Loucy (cell line): ENCODE measurements at regions not wholly inside any gene's neighbourhood (a gene's known extent, or its start where the extent isn't known, plus 50 kb on each side); places are given as distances from the start of the nearest gene placed in this dataset.

Source experiments
- H2AFZ ChIP-seq: fragments of 200-600 bp; sonication (generic); 2 replicates; pipeline ENCODE4 v1.6.0; 2016; ENCODE audit warnings: antibody characterized with exemption, mild to moderate bottlenecking, low read length, moderate library complexity
- H3F3A ChIP-seq: fragments of 200-600 bp; 2 replicates; pipeline ENCODE4 v1.6.0; 2016; ENCODE audit warnings: antibody characterized with exemption, low read depth, mild to moderate bottlenecking
- H3K27me3 ChIP-seq: fragments of 200-600 bp; sonication (generic); 2 replicates; pipeline ENCODE4 v1.6.1; 2014; ENCODE audit warnings: low read length, mild to moderate bottlenecking; ENCODE audit not compliant: insufficient read depth, poor library complexity, severe bottlenecking
- H3K36me3 ChIP-seq: fragments of 200-600 bp; sonication (generic); 2 replicates; pipeline ENCODE4 v1.6.1; 2016; ENCODE audit warnings: low read length; ENCODE audit not compliant: insufficient read depth
- H3K4me1 ChIP-seq: fragments of 200-600 bp; sonication (generic); 2 replicates; pipeline ENCODE4 v1.5.1; 2014; ENCODE audit warnings: low read length, mild to moderate bottlenecking; ENCODE audit not compliant: insufficient read depth, poor library complexity, severe bottlenecking
- H3K4me2 ChIP-seq: fragments of 200-600 bp; sonication (generic); 2 replicates; pipeline ENCODE4 v1.6.0; 2014; ENCODE audit warnings: antibody characterized with exemption, low read length, low read depth, mild to moderate bottlenecking; ENCODE audit not compliant: poor library complexity, severe bottlenecking
- H3K4me3 ChIP-seq: fragments of 200-600 bp; sonication (generic); 2 replicates; pipeline ENCODE4 v1.5.1; 2014; ENCODE audit warnings: low read length, mild to moderate bottlenecking, mixed read lengths; ENCODE audit not compliant: poor library complexity, severe bottlenecking
- H3K79me2 ChIP-seq: fragments of 200-600 bp; sonication (generic); 2 replicates; pipeline ENCODE4 v1.6.1; 2014; ENCODE audit warnings: low read length; ENCODE audit not compliant: insufficient read depth
- H3K9ac ChIP-seq: fragments of 200-600 bp; sonication (generic); 2 replicates; pipeline ENCODE4 v1.6.0; 2014; ENCODE audit warnings: mild to moderate bottlenecking, low read depth, low read length, moderate library complexity; ENCODE audit not compliant: poor library complexity, severe bottlenecking
- H3K9me2 ChIP-seq: fragments of 200-600 bp; sonication (generic); replicated peaks from 2 replicates; pipeline ENCODE4 v1.6.1; 2016; ENCODE audit warnings: low read depth, low read length, mixed read lengths
- H3K9me3 ChIP-seq: fragments of 200-600 bp; sonication (generic); 2 replicates; pipeline ENCODE4 v1.6.1; 2014; ENCODE audit warnings: mild to moderate bottlenecking, antibody characterized with exemption, low read length, low read depth; ENCODE audit not compliant: insufficient read depth
- H4K20me1 ChIP-seq: fragments of 200-600 bp; sonication (generic); 2 replicates; pipeline ENCODE4 v1.6.0; 2014; ENCODE audit warnings: antibody characterized with exemption, low read length, mild to moderate bottlenecking; ENCODE audit not compliant: insufficient read depth, poor library complexity, severe bottlenecking
- EZH2phosphoT487 ChIP-seq: fragments of 200-600 bp; IDR thresholded peaks from 2 replicates; pipeline ENCODE4 v1.6.1; 2018; ENCODE audit warnings: antibody characterized with exemption, mild to moderate bottlenecking, moderate library complexity, borderline replicate concordance
- TF ChIP-seq, protein P1 (sequence below): fragments of 200-600 bp; sonication (generic); conservative IDR thresholded peaks from 2 replicates; pipeline ENCODE4 v1.5.1; 2014; ENCODE audit warnings: mild to moderate bottlenecking, antibody characterized with exemption, low read length

DNA sequence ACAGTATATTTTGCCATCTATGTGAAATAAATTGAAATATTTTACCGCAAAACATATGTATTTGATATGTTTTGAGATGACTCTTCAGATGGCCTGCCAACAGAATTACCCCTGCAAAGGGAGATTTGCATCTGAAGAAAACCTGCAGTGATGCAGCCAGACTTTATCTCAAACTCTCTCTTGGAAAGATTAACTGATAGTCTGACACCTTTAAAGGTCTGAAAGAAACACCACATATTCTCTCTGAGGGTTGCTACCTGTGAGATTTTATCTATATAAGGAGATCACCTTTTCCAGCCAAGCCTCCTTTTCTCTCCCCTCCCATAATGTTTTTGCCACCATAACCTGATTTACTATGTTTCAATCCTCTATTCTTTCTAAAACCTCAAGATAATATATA is 1106.3 kb upstream of the IGFBP7 start:
- Histone ChIP-seq H3K9me3 (no peaks in the 10 kb centered on the region; the same call in 1 of the 2 replicates), H3K4me3 (no peak overlapping the region), H3K27me3 (no peaks in the 10 kb centered on the region), H4K20me1 (no peaks in the 10 kb centered on the region), H3K4me1 (no peaks in the 10 kb centered on the region), H3K36me3 (no peaks in the 10 kb centered on the region), H3K9me2 (no peaks in the 10 kb centered on the region), H3F3A (no peaks in the 10 kb centered on the region), H3K9ac (no peak overlapping the region), H3K4me2 (no peak overlapping the region), H3K79me2 (no peaks in the 10 kb centered on the region), H2AFZ (no peak overlapping the region)
- TF ChIP-seq, protein P1, sequence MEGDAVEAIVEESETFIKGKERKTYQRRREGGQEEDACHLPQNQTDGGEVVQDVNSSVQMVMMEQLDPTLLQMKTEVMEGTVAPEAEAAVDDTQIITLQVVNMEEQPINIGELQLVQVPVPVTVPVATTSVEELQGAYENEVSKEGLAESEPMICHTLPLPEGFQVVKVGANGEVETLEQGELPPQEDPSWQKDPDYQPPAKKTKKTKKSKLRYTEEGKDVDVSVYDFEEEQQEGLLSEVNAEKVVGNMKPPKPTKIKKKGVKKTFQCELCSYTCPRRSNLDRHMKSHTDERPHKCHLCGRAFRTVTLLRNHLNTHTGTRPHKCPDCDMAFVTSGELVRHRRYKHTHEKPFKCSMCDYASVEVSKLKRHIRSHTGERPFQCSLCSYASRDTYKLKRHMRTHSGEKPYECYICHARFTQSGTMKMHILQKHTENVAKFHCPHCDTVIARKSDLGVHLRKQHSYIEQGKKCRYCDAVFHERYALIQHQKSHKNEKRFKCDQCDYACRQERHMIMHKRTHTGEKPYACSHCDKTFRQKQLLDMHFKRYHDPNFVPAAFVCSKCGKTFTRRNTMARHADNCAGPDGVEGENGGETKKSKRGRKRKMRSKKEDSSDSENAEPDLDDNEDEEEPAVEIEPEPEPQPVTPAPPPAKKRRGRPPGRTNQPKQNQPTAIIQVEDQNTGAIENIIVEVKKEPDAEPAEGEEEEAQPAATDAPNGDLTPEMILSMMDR, result no peak
- TF ChIP-seq EZH2phosphoT487, result no peak

- Histone ChIP-seq H4K20me1 (no peaks in the 10 kb centered on the region), H3K9me3 (no peaks in the 10 kb centered on the region; the same call in 1 of the 2 replicates), H3F3A (no peaks in the 10 kb centered on the region), H3K79me2 (no peaks in the 10 kb centered on the region), H3K4me2 (no peak overlapping the region), H3K36me3 (no peaks in the 10 kb centered on the region), H3K9me2 (no peaks in the 10 kb centered on the region), H3K4me3 (no peak overlapping the region), H2AFZ (no peak overlapping the region), H3K27me3 (no peaks in the 10 kb centered on the region), H3K9ac (no peak overlapping the region), H3K4me1 (no peaks in the 10 kb centered on the region)
- TF ChIP-seq EZH2phosphoT487, result no peak
- TF ChIP-seq, protein P1, result no peak
Observed at GRCh38 chr4:58214376-58214775, 1104.2 kb upstream of the IGFBP7 start.

- TF ChIP-seq EZH2phosphoT487, result no peak
- TF ChIP-seq, protein P1, result no peak
- no peaks in the 10 kb centered on the region for H3K9me2 ChIP-seq
- H3K27me3 ChIP-seq, result no peaks in the 10 kb centered on the region
- no peaks in the 10 kb centered on the region for H3K79me2 ChIP-seq
- H3F3A ChIP-seq, result no peaks in the 10 kb centered on the region
- no peaks in the 10 kb centered on the region for H4K20me1 ChIP-seq
- no peak overlapping the region for H3K4me3 ChIP-seq
- H3K36me3 ChIP-seq, result no peaks in the 10 kb centered on the region
- H3K9me3 ChIP-seq, result no peaks in the 10 kb centered on the region
- no peaks in the 10 kb centered on the region for H3K4me1 ChIP-seq
- no peak overlapping the region for H2AFZ ChIP-seq
- H3K9ac ChIP-seq, result no peak overlapping the region
- H3K4me2 ChIP-seq, result no peak overlapping the region
Observed at GRCh38 chr4:58209551-58209950, 1099.4 kb upstream of the IGFBP7 start.
